ENCODE measurements at regions not wholly inside any gene's neighbourhood (a gene's known extent, or its start where the extent isn't known, plus 50 kb on each side); places are given as distances from the start of the nearest gene placed in this dataset.

- H3K36me3 ChIP-seq (ENCODE audit: control insufficient read depth, insufficient read depth, low read length) = no peaks in the 10 kb centered on the region
- WGBS, 2 experiments (ENCODE audit: extremely low coverage in 2 of 2, insufficient read length in 1 of 2) = no CpG with 5 or more reads among the region's 10 CpGs
- no peaks in the 10 kb centered on the region for H3K9me1 ChIP-seq (ENCODE audit: insufficient read depth, low read length)
- no peak overlapping the region for H3K56ac ChIP-seq (ENCODE audit: extremely low read depth, insufficient read depth, low read length)
- intact Hi-C loops (cut with micrococcal nuclease) (no loop called here), in situ Hi-C loops (cut with MboI; ENCODE audit: low sequenced_read_pairs) (no loop called here), dilution Hi-C loops (cut with HindIII; ENCODE audit: low sequenced_read_pairs, unreplicated experiment) (no loop called here)
- H2BK20ac ChIP-seq (ENCODE audit: low read depth, low read length) = no peak overlapping the region
- no peak overlapping the region for H3K23ac ChIP-seq (ENCODE audit: low read depth, low read length)
- no peak overlapping the region for H3K9ac ChIP-seq (ENCODE audit: low read depth, low read length)
- H2AK9ac ChIP-seq (replicated peaks; ENCODE audit: low read depth, low read length, poor library complexity) = no peak overlapping the region
- H2BK15ac ChIP-seq (ENCODE audit: low read depth, low read length) = no peak overlapping the region
- no peak overlapping the region for H4K8ac ChIP-seq (ENCODE audit: low read depth in 2 of 2, low read length in 2 of 2)
- H3K9me3 ChIP-seq (ENCODE audit: control insufficient read depth, insufficient read depth, low read length) = peaks cover 2% of the 10 kb centered on the region; the same call in 1 of the 2 replicates
- no peak overlapping the region for H4K91ac ChIP-seq (ENCODE audit: insufficient read depth, low read depth, low read length)
- H3K18ac ChIP-seq (ENCODE audit: low read depth, low read length) = no peak overlapping the region
- H3K4me2 ChIP-seq (ENCODE audit: low read depth, low read length) = no peak overlapping the region
- H4K20me1 ChIP-seq (ENCODE audit: insufficient read depth, low read length) = no peaks in the 10 kb centered on the region
- CTCF ChIA-PET = no interaction called here
- no peak overlapping the region for H3K4ac ChIP-seq (ENCODE audit: low read depth, low read length)
- H2AFZ ChIP-seq (replicated peaks; ENCODE audit: low read length, poor library complexity) = no peak overlapping the region
- no peak overlapping the region for H2BK5ac ChIP-seq (ENCODE audit: low read depth, low read length, poor library complexity, severe bottlenecking)
- H3K79me1 ChIP-seq (ENCODE audit: low read depth in 1 of 2, low read length in 2 of 2) = no peaks in the 10 kb centered on the region
- ATAC-seq (ENCODE audit: low read depth) (no peak), DNase-seq (no peak)
- BruUV-seq (replicated peaks) = no TSS peak
- no peaks in the 10 kb centered on the region; the same call in 1 of the 2 replicates for H3K4me1 ChIP-seq (ENCODE audit: control insufficient read depth, insufficient read depth, low read length)
- no peak overlapping the region for H2BK120ac ChIP-seq (ENCODE audit: low read depth, low read length)
- H3K4me3 ChIP-seq (ENCODE audit: insufficient read depth, low read depth, low read length) = no peak overlapping the region
- TF ChIP-seq ELK1 (IDR thresholded peaks at IDR 0.05; ENCODE audit: borderline replicate concordance, low read depth, low read length) (no peak), POLR2A (IDR thresholded peaks at IDR 0.05; ENCODE audit: low read depth, low read length) (no peak), MAZ (IDR thresholded peaks at IDR 0.05; ENCODE audit: borderline replicate concordance, low read depth, low read length) (no peak), CEBPB (IDR thresholded peaks at IDR 0.05; ENCODE audit: low read depth, low read length) (no peak), NFE2L2 (IDR thresholded peaks at IDR 0.05; ENCODE audit: low read depth, low read length) (no peak), RCOR1 (IDR thresholded peaks at IDR 0.05; ENCODE audit: insufficient replicate concordance, low read length) (no peak), RFX5 (IDR thresholded peaks at IDR 0.05; ENCODE audit: low read depth, low read length) (no peak), BHLHE40 (IDR thresholded peaks at IDR 0.05; ENCODE audit: low read depth, low read length) (no peak), CHD1 (IDR thresholded peaks at IDR 0.05; ENCODE audit: low read depth, low read length) (no peak), MXI1 (IDR thresholded peaks at IDR 0.05; ENCODE audit: borderline replicate concordance, low read depth, low read length) (no peak), CTCF (conservative IDR thresholded peaks at IDR 0.05; ENCODE audit: low read depth, low read length) (no peak), USF2 (IDR thresholded peaks at IDR 0.05; ENCODE audit: low read depth, low read length) (no peak), SMC3 (IDR thresholded peaks at IDR 0.05; ENCODE audit: low read depth, low read length) (no peak)
- H3K27ac ChIP-seq (ENCODE audit: insufficient read depth, low read length) = no peak overlapping the region
- H3K14ac ChIP-seq (replicated peaks; ENCODE audit: low read depth, low read length) = no peak overlapping the region
- H4K5ac ChIP-seq (ENCODE audit: low read depth, low read length) = no peak overlapping the region
- no peak overlapping the region for H2AK5ac ChIP-seq (ENCODE audit: low read depth, low read length)
- H3K27me3 ChIP-seq (ENCODE audit: control insufficient read depth, insufficient read depth, low read length) = no peaks in the 10 kb centered on the region; the same call in 1 of the 2 replicates
- POLR2A ChIA-PET (ENCODE audit: unreplicated experiment) = no interaction called here
These were observed 95.0 kb upstream of the TBL1X start for GRCh38 chrX:9369802-9370291.

All from IMR-90 (cell line).